ENCODE measurements at regions not wholly inside any gene's neighbourhood (a gene's known extent, or its start where the extent isn't known, plus 50 kb on each side); places are given as distances from the start of the nearest gene placed in this dataset.
"Not testable (repeated sequence)": the region's sequence is repeated elsewhere in the genome, so short reads cannot be mapped to it uniquely, and the experiment has no call there.

DNA sequence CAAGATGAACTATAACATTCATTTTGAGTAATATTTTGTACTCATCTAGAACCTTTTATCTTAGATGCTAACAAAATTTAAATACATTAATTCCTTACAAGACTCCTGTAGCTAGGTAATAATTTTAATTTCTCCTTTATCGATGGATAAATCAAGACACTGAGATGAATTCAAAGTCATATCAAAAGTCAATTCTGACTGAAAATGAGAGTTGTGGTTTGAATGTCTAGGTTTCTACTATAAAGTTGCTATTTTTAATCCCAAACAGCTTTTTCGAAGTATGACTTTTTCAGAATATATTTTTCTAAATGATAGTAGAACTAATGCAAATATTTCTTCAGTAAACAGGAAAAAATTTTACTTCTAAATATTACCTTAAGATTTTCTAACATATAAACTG, 491.7 kb upstream of the FAM174A start:
- in situ Hi-C loops (cut with MboI; ENCODE audit: low sequenced_read_pairs) = no loop called here

DNA sequence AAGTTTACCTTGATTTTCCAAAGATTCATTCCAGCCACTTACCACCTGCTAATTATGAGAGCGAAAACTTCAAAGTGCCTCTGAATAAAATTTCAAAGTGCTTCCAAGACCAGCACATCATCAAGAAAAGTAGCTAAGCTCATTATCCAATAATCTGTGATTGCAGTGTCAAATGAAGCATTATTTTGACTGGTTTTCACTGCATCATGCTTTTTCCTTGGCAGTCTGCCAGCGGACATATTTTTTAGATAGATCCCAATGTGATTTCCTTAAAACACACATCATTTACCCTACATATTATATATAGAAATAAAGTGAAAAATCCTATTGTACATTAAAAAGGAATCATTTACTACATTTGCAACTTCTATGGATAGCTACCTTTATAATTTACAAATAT, 508.6 kb upstream of the FAM174A start:
- in situ Hi-C loops (cut with MboI; ENCODE audit: low sequenced_read_pairs) = no loop called here

DNA sequence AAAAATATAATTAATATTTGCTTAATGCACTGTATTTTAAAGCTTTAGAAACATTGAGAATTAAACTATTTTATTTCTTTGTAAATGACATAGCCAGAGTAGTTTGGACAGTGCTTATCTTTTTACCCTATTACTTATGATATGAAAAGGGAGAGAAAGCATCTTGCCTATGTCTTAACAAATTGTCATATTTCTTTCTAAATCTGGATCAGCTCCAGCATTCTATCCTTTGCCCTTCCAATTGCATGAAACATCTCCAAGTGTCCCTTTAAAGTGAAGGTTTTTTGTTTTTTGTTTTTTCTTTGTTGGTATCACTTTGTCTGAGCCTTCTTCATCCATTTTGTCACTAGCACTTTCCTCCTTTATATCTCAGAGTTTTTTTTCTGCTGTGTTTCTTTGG, 511.6 kb upstream of the FAM174A start:
- in situ Hi-C loops (cut with MboI; ENCODE audit: low sequenced_read_pairs) = no loop called here

DNA sequence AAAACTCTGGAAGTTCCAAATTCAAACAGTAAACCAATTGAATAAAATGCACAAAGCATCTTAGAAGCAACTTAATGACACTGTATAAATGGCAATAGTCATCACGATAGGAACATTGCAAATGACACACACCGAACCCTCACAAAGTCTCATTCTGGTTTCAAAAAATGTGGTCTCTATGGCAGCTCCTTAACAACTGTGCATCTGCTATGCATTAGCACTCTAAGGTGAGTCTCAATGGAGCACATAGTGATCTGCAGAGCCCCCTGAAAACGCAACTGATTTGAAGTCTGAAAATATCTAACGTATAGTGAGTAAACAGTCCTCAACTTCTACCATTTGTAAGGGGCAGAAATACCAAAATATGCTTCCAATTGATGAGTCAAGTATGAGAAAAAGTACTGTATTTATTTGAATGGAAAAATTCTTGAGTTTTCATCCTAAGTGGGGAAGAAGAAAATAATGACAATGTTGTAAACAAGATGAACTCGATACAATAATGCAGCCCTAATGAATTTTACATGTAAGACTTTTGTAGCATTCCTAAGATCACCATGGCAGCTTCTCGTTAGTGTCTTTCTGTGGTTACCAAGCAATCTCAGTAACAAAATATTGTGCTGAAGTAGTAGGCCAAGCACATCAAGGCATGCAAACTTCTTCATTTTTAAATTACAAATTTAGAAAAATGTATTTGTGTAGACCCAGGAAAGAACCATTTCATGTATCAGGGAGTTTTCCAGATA, 517.5 kb upstream of the FAM174A start:
- in situ Hi-C loops (cut with MboI; ENCODE audit: low sequenced_read_pairs) = no loop called here

DNA sequence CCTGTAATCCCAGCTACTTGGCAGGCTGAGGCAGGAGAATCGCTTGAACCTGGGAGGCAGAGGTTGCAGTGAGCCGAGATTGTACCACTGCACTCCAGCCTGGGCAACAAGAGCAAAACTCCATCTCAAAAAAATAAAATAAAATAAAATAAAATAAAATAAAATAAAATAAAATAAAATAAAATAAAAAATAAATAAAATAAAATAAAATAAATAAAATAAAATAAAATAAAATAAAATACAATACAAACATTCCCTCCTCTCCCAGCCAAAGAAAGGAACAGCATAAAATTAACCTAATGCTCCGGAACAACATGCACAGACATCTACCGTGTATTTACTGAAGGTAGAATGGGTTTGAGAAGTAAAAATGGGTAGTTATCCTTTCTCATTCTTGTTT, 521.9 kb upstream of the FAM174A start:
- in situ Hi-C loops (cut with MboI; ENCODE audit: low sequenced_read_pairs) = not testable (repeated sequence)

DNA sequence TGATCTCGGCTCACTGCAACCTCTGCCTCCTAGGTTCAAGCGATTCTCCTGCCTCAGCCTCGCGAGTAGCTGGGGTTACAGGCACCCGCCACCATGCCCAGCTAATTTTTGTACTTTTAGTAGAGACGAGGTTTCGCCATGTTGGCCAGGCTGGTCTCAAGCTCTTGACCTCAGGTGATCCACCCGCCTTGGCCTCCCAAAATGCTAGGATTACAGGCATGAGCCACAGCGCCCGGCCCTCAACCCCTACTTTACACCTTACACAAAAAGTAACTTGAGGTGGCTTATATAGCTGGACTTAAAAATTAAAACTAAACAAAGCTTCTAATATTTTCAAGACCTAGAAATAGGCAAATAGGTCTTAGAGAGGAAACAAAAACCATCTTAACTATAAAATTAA, 524.0 kb upstream of the FAM174A start:
- in situ Hi-C loops (cut with MboI; ENCODE audit: low sequenced_read_pairs) = not testable (repeated sequence)

DNA sequence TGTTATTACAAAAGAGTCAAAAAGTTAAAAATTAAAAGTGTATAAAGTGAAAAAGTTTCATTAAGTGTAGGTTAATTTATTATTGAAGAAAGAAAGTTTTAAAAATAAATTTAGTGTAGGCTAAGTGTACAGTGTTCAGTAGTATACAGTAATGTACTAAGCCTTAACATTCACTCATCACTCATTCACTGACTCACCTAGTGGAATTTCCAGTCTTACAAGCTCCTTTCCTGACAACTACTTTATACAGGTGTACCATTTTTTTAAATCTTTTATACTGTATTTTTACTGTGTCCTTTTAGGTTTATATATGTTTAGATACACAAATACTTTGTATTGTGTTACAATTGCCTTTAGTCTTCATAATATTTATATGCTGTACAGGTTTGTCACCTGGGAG, 530.2 kb upstream of the FAM174A start:
- in situ Hi-C loops (cut with MboI; ENCODE audit: low sequenced_read_pairs) = no loop called here

DNA sequence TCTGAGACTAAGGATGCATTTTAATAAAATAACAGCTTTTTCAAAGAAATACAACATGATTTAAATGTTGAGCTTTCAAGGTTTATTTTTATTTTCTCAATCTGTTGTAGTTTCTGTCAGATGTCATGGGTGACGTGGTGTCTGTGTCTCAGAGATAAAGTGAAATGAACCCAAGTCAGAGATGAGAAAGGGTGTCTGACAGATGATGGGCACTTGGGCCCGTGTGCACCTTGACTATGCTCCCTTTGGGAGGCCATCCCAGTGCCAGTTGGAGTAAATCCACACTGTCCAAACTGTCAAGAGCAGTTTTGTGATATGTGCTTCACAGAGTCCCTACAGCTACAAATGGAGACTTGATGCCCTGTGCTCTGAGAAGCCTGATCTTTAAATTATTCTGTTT, 536.9 kb upstream of the FAM174A start:
- in situ Hi-C loops (cut with MboI; ENCODE audit: low sequenced_read_pairs) = no loop called here

DNA sequence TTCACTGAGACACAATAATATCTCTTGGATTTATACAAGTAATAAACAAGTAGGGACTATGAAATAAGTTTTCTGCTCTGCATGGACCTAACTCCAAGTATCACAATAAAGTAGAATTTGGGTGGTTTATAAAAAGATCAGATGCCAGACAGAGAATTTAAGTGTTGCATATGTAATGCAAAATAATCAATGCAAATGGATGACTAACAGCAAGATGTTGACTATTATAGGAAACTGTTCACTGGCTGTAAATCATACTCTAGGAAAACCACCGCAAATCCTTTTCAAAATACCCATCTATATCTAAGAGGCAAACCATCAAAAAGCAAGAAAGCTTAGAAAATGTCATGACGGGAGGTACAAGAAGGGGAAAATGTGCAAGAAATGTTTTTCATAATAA, 539.8 kb upstream of the FAM174A start:
- in situ Hi-C loops (cut with MboI; ENCODE audit: low sequenced_read_pairs) = no loop called here

DNA sequence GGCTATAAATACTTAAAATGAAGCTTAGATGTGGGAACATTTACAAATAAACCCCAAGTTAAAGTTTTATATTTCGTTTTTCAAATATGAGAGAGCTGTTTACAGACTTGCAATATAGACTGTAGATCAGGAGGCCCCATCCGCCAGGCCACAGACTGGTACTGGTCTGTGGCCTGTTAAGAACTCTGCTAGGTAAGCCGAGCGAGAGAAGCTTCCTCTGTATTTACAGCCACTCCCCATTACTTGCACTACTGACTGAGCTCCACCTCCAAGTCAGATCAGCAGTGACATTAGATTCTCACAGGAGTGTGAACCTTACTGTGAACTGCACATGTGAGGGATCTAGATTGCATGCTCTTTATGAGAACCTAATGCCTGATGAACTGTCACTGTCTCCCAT, 561.4 kb upstream of the FAM174A start:
- in situ Hi-C loops (cut with MboI; ENCODE audit: low sequenced_read_pairs) = no loop called here

DNA sequence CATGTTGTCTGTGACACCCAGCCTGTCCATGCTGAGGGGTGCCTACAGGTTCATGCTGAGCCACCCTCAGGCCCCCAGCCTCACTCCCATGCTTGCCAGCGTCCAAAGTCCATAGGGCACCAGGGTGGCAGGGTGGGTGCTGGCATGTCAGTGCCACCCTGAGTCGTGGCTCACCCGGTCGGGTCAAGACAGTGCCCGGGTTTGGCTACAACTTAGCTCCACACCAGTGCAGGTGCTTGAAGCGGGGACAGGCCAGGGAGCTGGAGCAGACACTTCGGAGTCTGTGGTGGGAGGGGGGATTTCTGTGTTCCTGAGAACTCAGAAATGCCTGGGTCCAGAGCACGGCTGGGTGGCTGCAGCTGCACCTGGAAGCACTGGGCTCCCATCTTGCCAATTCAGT, 579.2 kb upstream of the FAM174A start:
- in situ Hi-C loops (cut with MboI; ENCODE audit: low sequenced_read_pairs) = no loop called here

DNA sequence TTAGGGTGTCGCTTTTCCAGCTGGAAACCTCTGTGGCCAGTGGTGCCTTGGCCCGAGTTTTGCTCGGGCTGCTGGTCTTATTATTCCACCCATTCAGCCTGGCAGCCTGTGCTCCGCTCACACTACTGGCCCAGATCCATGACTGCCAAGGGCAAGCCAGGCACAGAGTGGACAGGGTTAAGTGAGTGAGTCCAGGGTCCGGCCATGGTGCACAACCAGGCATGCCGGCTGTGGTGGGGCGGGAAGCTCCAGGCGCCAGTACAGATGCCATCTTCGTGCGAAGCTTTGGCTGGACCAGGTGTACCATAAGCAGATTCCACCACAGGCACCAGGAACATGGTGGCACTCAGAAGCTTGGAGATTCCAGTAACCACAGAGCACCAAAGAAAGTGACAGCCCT, 580.2 kb upstream of the FAM174A start:
- in situ Hi-C loops (cut with MboI; ENCODE audit: low sequenced_read_pairs) = no loop called here

DNA sequence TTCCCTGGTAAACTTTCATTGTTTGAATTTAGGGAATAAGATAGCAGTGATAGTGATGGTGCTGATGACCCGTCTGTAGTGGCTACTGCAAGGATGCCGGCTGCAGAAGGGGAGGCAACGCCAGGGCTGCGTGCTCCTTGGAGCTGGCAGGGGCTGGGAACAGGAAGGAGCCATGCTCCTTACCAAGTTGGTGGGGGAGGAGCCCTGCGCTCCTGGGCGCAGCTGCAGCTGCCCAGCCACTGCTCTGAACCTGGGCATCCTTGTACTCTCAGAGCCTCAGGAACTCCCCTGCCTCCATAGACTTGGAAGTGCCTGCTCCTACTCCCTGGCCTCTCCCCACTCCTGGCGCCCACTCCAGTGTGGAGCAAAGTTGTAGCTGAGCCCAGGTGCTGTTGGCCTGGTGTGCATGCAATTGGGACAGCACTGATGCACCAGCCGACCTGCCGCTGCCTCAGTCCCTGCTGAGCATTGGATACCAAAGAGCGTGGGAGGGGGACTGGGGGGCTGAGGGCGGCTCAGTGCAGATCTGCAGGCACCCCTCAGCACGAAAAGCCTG, 585.1 kb upstream of the FAM174A start:
- in situ Hi-C loops (cut with MboI; ENCODE audit: low sequenced_read_pairs) = no loop called here

DNA sequence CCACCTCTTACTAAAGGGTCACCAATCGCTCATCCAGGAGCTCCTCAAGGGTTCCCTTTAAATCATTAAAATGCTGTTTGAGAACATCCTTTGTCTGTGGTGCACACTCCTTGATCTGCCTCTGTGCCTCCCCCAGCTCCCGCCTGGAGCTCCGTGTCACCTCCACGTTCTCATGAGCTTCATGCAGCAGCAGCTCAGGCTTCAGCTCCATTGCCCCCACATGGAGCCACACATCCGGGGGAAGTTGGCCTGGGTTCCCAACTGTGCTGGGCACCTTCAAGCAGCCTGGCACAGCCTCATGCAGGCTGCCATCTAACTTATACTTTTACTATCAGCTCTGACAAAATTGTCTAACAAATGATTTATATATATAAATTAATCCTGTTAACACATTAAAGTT, 585.8 kb upstream of the FAM174A start:
- in situ Hi-C loops (cut with MboI; ENCODE audit: low sequenced_read_pairs) = no loop called here

DNA sequence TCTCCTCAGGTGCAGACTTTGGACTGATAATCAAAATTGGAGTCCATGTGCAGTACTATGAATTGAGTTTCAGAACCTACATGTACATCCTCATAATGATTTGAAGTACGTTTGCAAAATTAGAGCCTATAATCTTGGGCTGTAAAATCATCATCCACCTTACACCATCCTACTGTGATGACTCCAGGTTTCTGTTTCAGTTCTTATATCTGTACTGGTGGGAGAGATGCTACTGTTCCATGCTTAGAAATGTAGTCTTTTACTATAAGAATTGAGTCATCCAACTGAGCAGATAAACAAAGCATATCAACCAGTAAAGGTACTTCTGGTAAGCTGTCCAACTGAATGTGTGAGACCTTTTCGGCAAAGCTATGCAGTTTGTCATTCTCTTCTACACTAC, 586.3 kb upstream of the FAM174A start:
- in situ Hi-C loops (cut with MboI; ENCODE audit: low sequenced_read_pairs) = no loop called here

DNA sequence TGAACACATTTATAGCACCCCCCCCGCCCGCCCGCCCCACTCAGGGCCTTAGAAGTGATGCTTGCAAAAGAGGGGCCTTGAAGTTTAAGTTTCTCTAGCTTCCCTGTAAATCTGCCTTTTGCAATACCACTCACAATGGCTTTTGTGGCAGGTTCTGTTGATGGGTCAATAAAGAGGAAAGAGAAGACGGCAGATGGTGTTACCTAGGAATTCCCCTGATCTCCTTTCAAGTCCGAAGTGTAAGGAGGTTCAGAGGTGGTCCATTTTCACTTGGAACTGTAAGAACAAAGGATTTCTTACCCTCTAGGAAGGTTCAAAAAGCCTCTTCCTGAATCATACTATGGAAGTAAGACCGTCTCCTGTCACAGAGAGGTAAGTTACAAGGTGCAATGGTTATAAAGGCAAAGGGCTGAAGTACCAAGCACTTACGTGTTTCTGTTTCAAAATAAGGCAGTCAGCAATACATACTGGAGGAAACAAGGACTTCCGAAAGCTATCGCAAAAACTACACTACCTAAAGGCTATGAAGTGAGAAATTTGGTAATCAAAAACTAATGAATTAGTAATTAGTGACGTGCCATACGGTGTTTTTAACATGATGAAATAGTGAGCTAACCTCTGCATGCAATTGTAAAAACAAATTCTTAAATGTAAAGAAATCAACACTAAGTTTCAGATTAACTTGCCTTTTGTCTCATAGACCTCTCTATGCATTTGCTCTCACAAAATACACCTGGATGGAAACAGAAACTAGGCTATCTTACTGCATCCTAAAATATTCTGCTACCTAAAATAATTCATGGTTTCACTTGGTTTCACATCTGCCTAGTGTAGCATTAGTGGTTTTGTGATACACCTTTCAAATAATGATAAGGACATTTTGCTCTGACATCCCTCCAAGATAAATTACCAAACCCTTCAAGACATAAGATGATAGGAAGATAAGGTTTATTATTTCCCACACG, 589.4 kb upstream of the FAM174A start:
- in situ Hi-C loops (cut with MboI; ENCODE audit: low sequenced_read_pairs) = no loop called here

DNA sequence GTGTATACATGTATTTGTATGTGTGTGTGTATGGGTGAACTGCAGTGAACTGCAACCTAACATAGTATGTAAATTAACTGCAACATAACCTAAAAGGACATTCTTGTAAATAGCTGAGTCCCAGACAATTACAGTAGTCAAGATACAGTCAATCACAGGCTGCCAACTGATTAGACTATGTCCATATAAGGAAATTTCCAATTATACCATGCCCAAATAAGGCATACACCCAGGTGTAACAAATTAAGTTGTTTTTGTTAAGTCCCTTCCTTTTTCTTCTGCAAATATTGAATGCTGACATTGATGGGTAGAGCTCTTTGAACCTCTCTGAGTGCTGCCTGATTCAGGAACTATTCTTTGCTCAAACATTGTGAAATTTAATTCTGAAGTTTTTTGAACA, 594.6 kb upstream of the FAM174A start:
- in situ Hi-C loops (cut with MboI; ENCODE audit: low sequenced_read_pairs) = no loop called here

DNA sequence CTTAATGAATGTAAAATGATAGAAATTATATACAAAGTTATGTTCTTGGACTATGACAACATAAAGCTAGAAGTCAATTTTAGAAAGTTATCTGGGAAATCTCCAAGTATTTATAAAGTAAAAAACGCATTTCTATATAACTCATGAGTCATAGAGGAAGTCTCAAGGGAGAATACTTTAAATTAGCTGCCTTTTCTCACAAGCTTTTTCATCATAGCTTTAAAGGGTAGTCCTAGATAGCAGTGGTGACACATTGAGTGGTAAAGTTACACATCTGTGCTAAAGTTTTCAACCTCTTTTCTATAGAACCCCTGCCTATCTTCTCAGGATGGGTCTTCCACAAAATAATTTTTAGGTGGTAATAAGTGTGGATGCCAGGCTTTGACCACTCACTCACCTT, 598.3 kb upstream of the FAM174A start:
- in situ Hi-C loops (cut with MboI; ENCODE audit: low sequenced_read_pairs) = no loop called here

DNA sequence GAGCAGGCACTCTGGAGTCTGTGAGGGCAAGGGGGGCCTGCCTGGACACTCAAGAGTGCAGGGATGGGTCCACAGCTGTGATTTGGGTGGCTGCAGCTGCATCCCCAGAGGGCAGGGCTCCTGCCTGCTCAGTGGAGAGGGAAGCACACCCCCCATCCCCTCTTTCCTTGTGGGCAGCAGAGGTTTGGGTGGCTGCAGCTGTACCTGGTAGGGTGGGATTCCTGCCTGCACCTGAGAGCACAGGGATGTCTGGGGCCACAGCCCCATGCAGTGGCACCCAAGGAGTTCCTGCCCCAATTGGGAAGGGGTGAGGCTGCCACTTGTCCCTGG, 605.4 kb upstream of the FAM174A start:
- in situ Hi-C loops (cut with MboI; ENCODE audit: low sequenced_read_pairs) = no loop called here

DNA sequence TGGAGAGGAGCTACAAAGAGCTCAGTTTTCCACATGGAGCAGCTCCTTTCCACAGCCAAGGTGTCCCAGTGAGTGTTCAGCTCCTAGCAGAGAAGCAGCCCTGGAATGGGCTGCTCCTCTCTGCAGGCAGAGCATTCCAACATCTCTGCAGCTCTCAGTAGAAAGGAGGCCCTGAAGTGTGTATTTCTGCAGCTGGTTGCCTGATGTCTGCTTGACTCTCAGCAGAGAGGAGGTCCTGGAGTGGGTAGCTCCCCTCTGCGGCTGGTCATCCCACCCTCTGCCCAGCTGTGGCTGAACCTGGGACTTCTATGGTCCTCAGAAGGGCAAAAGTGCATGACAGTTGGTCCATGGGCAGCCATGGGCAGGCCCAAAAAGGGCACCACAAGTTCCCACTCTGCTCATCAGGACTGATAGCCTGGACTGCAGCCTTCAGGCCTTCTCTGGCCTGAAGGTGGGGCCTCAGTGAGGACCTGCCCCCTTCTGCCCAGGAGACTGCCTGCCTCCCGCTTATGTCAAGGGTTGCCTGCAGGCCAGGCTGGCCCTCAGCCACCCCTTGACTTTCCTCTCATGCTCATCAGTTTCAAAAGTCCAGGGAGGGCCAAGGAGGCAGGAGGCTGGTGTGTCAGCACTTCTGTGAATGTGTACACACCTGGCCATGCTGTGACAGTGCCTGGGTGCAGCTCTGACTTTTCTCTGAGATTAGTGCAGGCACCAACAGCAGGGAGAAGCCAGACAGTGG, 605.9 kb upstream of the FAM174A start:
- in situ Hi-C loops (cut with MboI; ENCODE audit: low sequenced_read_pairs) = no loop called here

DNA sequence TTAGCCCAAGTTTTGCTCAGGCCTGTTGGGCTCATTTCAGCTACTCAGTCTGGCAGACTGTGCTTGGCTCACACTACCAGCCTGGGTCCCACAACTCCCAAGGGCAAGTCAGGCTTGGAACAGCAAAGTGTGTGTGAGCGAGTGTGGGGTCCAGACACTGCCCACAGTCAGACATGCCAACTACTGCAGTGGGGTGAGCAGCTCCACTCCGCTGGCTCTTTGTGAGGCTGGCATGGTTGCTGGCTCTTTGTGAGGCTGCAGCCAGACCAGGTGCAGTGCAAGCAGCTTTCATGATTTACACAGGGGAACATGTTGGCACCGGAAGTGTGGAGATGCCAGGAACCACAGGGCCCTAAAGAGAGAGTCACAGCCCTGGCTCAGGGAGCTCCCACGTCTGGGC, 606.7 kb upstream of the FAM174A start:
- in situ Hi-C loops (cut with MboI; ENCODE audit: low sequenced_read_pairs) = no loop called here

All from HL-60/S4 treated with phorbol 12-myristate 13-acetate at 8.2 ng/mL for 4 days and 3 days (cell line).